Smooth muscle cell (in vitro differentiated cells): ENCODE measurements at regions not wholly inside any gene's neighbourhood (a gene's known extent, or its start where the extent isn't known, plus 50 kb on each side); places are given as distances from the start of the nearest gene placed in this dataset.

ENCODE experiments used
- DNase-seq: peaks from one replicate; lab custom pipeline; 2025; ENCODE audit not compliant: unreplicated experiment; lab: John Stamatoyannopoulos, UW
- H2AFZ ChIP-seq: fragments of 200-600 bp; sonication (generic); 2 replicates; pipeline ENCODE4 v1.6.0; 2016; ENCODE audit warnings: antibody characterized with exemption, low read depth, mild to moderate bottlenecking
- H3F3A ChIP-seq: fragments of 200-600 bp; sonication (generic); 2 replicates; pipeline ENCODE4 v1.6.0; 2017; ENCODE audit warnings: antibody characterized with exemption, low read depth
- H3K27ac ChIP-seq: fragments of 200-600 bp; sonication (generic); 2 replicates; pipeline ENCODE4 v1.5.1; 2016; ENCODE audit warnings: low read depth, mild to moderate bottlenecking
- H3K27me3 ChIP-seq: fragments of 200-600 bp; sonication (generic); 2 replicates; pipeline ENCODE4 v1.6.1; 2016; ENCODE audit warnings: low read depth, mild to moderate bottlenecking
- H3K36me3 ChIP-seq: fragments of 200-600 bp; sonication (generic); 2 replicates; pipeline ENCODE4 v1.5.1; 2016; ENCODE audit warnings: low read depth
- H3K4me1 ChIP-seq: fragments of 200-600 bp; sonication (generic); 2 replicates; pipeline ENCODE4 v1.5.1; 2016; ENCODE audit warnings: low read depth
- H3K4me2 ChIP-seq: fragments of 200-600 bp; sonication (generic); 2 replicates; pipeline ENCODE4 v1.6.0; 2016; ENCODE audit warnings: mild to moderate bottlenecking
- H3K4me3 ChIP-seq: fragments of 200-600 bp; sonication (generic); 2 replicates; pipeline ENCODE4 v1.5.1; 2016; ENCODE audit warnings: mild to moderate bottlenecking
- H3K79me2 ChIP-seq: fragments of 200-600 bp; sonication (generic); 2 replicates; pipeline ENCODE4 v1.6.0; 2016; ENCODE audit warnings: low read depth, mild to moderate bottlenecking
- H3K9ac ChIP-seq: fragments of 200-600 bp; sonication (generic); 2 replicates; pipeline ENCODE4 v1.6.0; 2016; ENCODE audit warnings: low read depth
- H3K9me3 ChIP-seq: fragments of 200-600 bp; sonication (generic); replicated peaks from 2 replicates; pipeline ENCODE4 v1.5.1; 2016; ENCODE audit warnings: low read depth
- H4K20me1 ChIP-seq: fragments of 200-600 bp; sonication (generic); 2 replicates; pipeline ENCODE4 v1.6.0; 2016; ENCODE audit warnings: low read depth
- CTCF ChIP-seq: fragments of 200-600 bp; sonication (generic); IDR thresholded peaks from 2 replicates; pipeline ENCODE4 v1.5.1; 2017; ENCODE audit warnings: borderline replicate concordance, mild to moderate bottlenecking, antibody characterized with exemption; ENCODE audit not compliant: insufficient read depth, poor library complexity, severe bottlenecking
- WGBS: methylation state at CpG from one replicate; pipeline ENCODE4 v1.1.7; 2016; ENCODE audit warnings: low lambda C conversion rate; 5-methylcytosine and 5-hydroxymethylcytosine counted together

DNA sequence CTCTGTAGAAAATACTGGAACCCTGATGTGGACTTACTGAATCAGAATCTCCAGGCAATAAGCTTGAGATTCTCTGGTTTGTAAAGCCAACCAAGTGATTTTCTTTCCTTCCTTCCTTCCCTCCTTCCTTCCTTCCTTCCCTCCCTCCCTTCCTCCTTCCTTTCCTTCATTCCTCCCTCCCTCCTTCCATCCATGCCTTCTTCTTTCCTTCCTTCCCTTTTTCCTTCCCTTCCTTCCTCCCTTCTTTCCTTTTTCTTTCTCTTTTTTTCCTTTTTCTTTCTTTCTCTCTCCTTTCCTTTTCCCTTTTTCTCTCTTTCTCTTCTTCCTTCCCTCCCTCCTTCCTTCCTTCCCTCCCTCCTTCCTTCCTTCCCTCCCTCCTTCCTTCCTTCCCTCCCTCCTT lies 450.8 kb downstream of the GRXCR1 start:
- no peaks in the 10 kb centered on the region for H3F3A ChIP-seq
- H3K79me2 ChIP-seq, result no peaks in the 10 kb centered on the region
- H3K36me3 ChIP-seq, result no peaks in the 10 kb centered on the region
- peaks cover 4% of the 10 kb centered on the region for H3K4me1 ChIP-seq
- DNase-seq, result no peak
- no peak overlapping the region for H3K4me2 ChIP-seq
- H3K27ac ChIP-seq, result no peak overlapping the region
- H3K27me3 ChIP-seq, result no peaks in the 10 kb centered on the region
- H3K4me3 ChIP-seq, result no peak overlapping the region
- no peaks in the 10 kb centered on the region for H4K20me1 ChIP-seq
- H2AFZ ChIP-seq, result no peak overlapping the region
- no peaks in the 10 kb centered on the region for H3K9me3 ChIP-seq
- no peak for TF ChIP-seq CTCF
- no peak overlapping the region for H3K9ac ChIP-seq

DNA sequence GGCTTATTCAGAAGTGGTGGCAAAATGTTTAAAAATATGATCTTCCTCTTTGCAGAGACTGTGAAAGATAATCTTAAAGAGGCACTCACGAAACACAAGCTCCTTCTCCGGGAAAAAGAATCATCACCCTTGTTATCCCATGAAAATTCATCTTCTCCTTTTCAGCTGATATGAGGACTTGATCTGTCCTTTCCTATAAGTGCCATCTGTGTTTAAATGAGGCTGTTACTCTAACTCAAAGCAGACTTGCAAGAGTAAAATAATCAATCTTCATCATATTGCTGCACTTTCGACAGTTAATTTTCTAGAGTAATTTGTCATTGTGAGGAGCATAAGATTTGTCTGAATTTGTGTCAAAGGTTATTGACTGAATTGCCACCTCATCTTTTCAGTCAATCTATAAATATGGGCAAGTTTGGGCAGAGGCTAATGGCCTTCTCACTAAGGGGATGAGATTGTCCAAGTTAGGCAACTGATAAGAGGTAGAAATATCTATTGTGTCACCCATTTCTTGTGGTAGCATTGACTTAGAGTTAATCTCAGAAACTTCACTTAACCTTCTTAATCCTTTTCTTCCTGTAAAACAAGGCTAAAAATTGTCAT lies 452.9 kb downstream of the GRXCR1 start:
- Histone ChIP-seq H4K20me1 (no peaks in the 10 kb centered on the region), H3K27me3 (no peaks in the 10 kb centered on the region), H3K4me3 (no peak overlapping the region), H3K27ac (no peak overlapping the region), H3K4me2 (no peak overlapping the region), H3K79me2 (no peaks in the 10 kb centered on the region), H3F3A (no peaks in the 10 kb centered on the region), H3K4me1 (peaks cover 4% of the 10 kb centered on the region), H3K9me3 (no peaks in the 10 kb centered on the region), H2AFZ (no peak overlapping the region), H3K9ac (no peak overlapping the region), H3K36me3 (no peaks in the 10 kb centered on the region)
- WGBS, result 52% methylated on average over 3 of the region's 3 CpGs
- DNase-seq, result no peak
- TF ChIP-seq CTCF, result no peak

- H3K79me2 ChIP-seq, result no peaks in the 10 kb centered on the region
- 89% methylated on average over 2 of the region's 2 CpGs for WGBS
Observed at GRCh38 chr4:43348591-43348990, 456.1 kb downstream of the GRXCR1 start.

More at GRCh38 chr4:43348591-43348990, 456.1 kb downstream of the GRXCR1 start:
- Histone ChIP-seq H3K27me3 (no peaks in the 10 kb centered on the region), H4K20me1 (no peaks in the 10 kb centered on the region), H3K4me3 (no peak overlapping the region), H3K9me3 (no peaks in the 10 kb centered on the region), H3K4me2 (no peak overlapping the region), H2AFZ (no peak overlapping the region), H3F3A (no peaks in the 10 kb centered on the region), H3K9ac (no peak overlapping the region), H3K27ac (no peak overlapping the region), H3K36me3 (no peaks in the 10 kb centered on the region), H3K4me1 (no peaks in the 10 kb centered on the region)
- no peak for DNase-seq
- no peak for TF ChIP-seq CTCF
